Common myeloid progenitor, CD34-positive (primary cell): ENCODE measurements at regions not wholly inside any gene's neighbourhood (a gene's known extent, or its start where the extent isn't known, plus 50 kb on each side); places are given as distances from the start of the nearest gene placed in this dataset.

Source experiments
- CTCF ChIA-PET: fragments of 350-600 bp; sonication (Branson Sonifier 250); formaldehyde crosslinking; loops from one replicate; lab custom pipeline; 2021; ENCODE audit warnings: antibody characterized with exemption; lab: Charles Lee
- POLR2A ChIA-PET: fragments of 350-600 bp; sonication (Branson Sonifier 250); formaldehyde crosslinking; loops from one replicate; lab custom pipeline; 2021; ENCODE audit warnings: antibody characterized with exemption; lab: Charles Lee
- DNase-seq, 3 donors: peaks; one replicate each; pipeline versions ENCODE4 v3.0.0 to v3.0.0-alpha.2; 2013
- H3K27ac ChIP-seq, 2 experiments: 1 replicate in 1 of 2; 2 replicates in 1 of 2; pipeline ENCODE4 v1.7.0; 2013; ENCODE audit warnings: inconsistent platforms in 2 of 2, low read length in 2 of 2, mild to moderate bottlenecking in 2 of 2, low read depth in 1 of 2, moderate library complexity in 1 of 2; ENCODE audit not compliant: severe bottlenecking in 2 of 2, insufficient read depth in 1 of 2, poor library complexity in 1 of 2
- H3K27me3 ChIP-seq, 5 experiments: replicated peaks in 2 of 5; 1 replicate in 3 of 5; 2 replicates in 2 of 5; pipeline versions ENCODE4 v1.6.1 to v1.7.0; 2013; ENCODE audit warnings: low read length in 4 of 5, mild to moderate bottlenecking in 2 of 5, moderate library complexity in 2 of 5, inconsistent platforms in 1 of 5; ENCODE audit not compliant: insufficient read depth in 5 of 5, control insufficient read depth in 4 of 5
- H3K36me3 ChIP-seq, 4 experiments: 1 replicate in 2 of 4; 2 replicates in 2 of 4; pipeline versions ENCODE4 v1.6.1 to v1.7.0; 2013; ENCODE audit warnings: low read length in 3 of 4, control low read depth in 1 of 4, mild to moderate bottlenecking in 1 of 4; ENCODE audit not compliant: control insufficient read depth in 4 of 4, insufficient read depth in 4 of 4
- H3K4me1 ChIP-seq, 4 experiments: 1 replicate in 3 of 4; 2 replicates in 1 of 4; pipeline versions ENCODE4 v1.6.1 to v1.7.1; 2013; ENCODE audit warnings: low read length in 3 of 4, mild to moderate bottlenecking in 3 of 4, control low read depth in 1 of 4, inconsistent platforms in 1 of 4, moderate library complexity in 1 of 4; ENCODE audit not compliant: control insufficient read depth in 4 of 4, insufficient read depth in 4 of 4; ENCODE audit errors: control extremely low read depth in 1 of 4
- H3K4me3 ChIP-seq, 7 experiments: 1 replicate in 4 of 7; 2 replicates in 3 of 7; pipeline versions ENCODE4 v1.5.1 to v1.7.0; 2013; ENCODE audit warnings: mild to moderate bottlenecking in 7 of 7, low read length in 6 of 7, moderate library complexity in 6 of 7, inconsistent platforms in 2 of 7, low read depth in 2 of 7, control low read depth in 1 of 7; ENCODE audit not compliant: insufficient read depth in 4 of 7, control insufficient read depth in 1 of 7; ENCODE audit errors: extremely low read depth in 1 of 7
- H3K9me3 ChIP-seq, 5 experiments: 1 replicate in 4 of 5; 2 replicates in 1 of 5; pipeline versions ENCODE4 v1.6.1 to v1.7.1; 2013; ENCODE audit warnings: low read length in 4 of 5, mild to moderate bottlenecking in 2 of 5, inconsistent platforms in 1 of 5, low read depth in 1 of 5, moderate library complexity in 1 of 5; ENCODE audit not compliant: control insufficient read depth in 4 of 5, insufficient read depth in 2 of 5; ENCODE audit errors: control extremely low read depth in 1 of 5
- WGBS: methylation state at CpG from one replicate; pipeline ENCODE4 v1.1.5; 2013; ENCODE audit not compliant: insufficient coverage; 5-methylcytosine and 5-hydroxymethylcytosine counted together

GRCh38 chr4:180430283-180430682 lies 1812.9 kb upstream of the TENM3 start:
- POLR2A ChIA-PET: no interaction called here
- H3K27ac ChIP-seq: no peak overlapping the region
- CTCF ChIA-PET: interaction anchor here (0.7 kb wide), 1 partner anchor 19 kb away, joined by 3 read pairs; no protein-coding TSS in a partner anchor
- no peaks in the 10 kb centered on the region for H3K36me3 ChIP-seq
- no peaks in the 10 kb centered on the region for H3K27me3 ChIP-seq
- 100% methylated on average over 4 of the region's 7 CpGs for WGBS
- H3K9me3 ChIP-seq: no peaks in the 10 kb centered on the region
- DNase-seq: no peak
- H3K4me3 ChIP-seq: no peak overlapping the region
- H3K4me1 ChIP-seq: peaks cover 4 to 12% (median 11%) of the 10 kb centered on the region in 4 experiments

GRCh38 chr4:180434131-180434895 lies 1808.9 kb upstream of the TENM3 start:
- H3K9me3 ChIP-seq: no peaks in the 10 kb centered on the region
- H3K4me3 ChIP-seq: peak overlapping the region in 1 of 7 experiments; percentile 55
- ChIA-PET CTCF (interaction anchor here (0.8 kb wide), 1 partner anchor 17 kb away, joined by 3 read pairs; no protein-coding TSS in a partner anchor), POLR2A (no interaction called here)
- no peaks in the 10 kb centered on the region for H3K27me3 ChIP-seq
- WGBS: no CpG with 5 or more reads among the region's 3 CpGs
- no peaks in the 10 kb centered on the region for H3K36me3 ChIP-seq
- DNase-seq: peak in 2 of 3 donors; percentile 49 to 65
- H3K4me1 ChIP-seq: peaks cover 21 to 35% (median 30%) of the 10 kb centered on the region in 4 experiments
- H3K27ac ChIP-seq: no peak overlapping the region

- no peaks in the 10 kb centered on the region for H3K9me3 ChIP-seq
- ChIA-PET CTCF (no interaction called here), POLR2A (no interaction called here)
- no peaks in the 10 kb centered on the region for H3K27me3 ChIP-seq
- DNase-seq: no peak
- H3K4me3 ChIP-seq: no peak overlapping the region
- H3K27ac ChIP-seq: no peak overlapping the region
- no peaks in the 10 kb centered on the region for H3K36me3 ChIP-seq
- peaks cover 21 to 35% (median 30%) of the 10 kb centered on the region in 4 experiments for H3K4me1 ChIP-seq
- no CpG with 5 or more reads among the region's 1 CpG for WGBS
Measured at GRCh38 chr4:180436361-180436760, 1806.8 kb upstream of the TENM3 start.

GRCh38 chr4:180437601-180438000 lies 1805.6 kb upstream of the TENM3 start:
- no peak overlapping the region for H3K27ac ChIP-seq
- DNase-seq: peak; percentile 74 to 93 (median 85)
- POLR2A ChIA-PET: no interaction called here
- H3K9me3 ChIP-seq: no peaks in the 10 kb centered on the region
- 31% methylated on average over 2 of the region's 5 CpGs for WGBS
- no peaks in the 10 kb centered on the region for H3K36me3 ChIP-seq
- peaks cover 21 to 35% (median 30%) of the 10 kb centered on the region in 4 experiments for H3K4me1 ChIP-seq
- CTCF ChIA-PET: interaction anchor here (0.6 to 0.9 kb wide), 3 partner anchors 14 to 380 kb away, joined by 3 read pairs; no protein-coding TSS in a partner anchor
- H3K4me3 ChIP-seq: peak overlapping the region in 5 of 7 experiments; percentile 2 to 68 (median 49)
- H3K27me3 ChIP-seq: no peaks in the 10 kb centered on the region

- CTCF ChIA-PET: interaction anchor here (1.1 kb wide), 1 partner anchor 209 kb away, joined by 3 read pairs; no protein-coding TSS in a partner anchor
- no peak for DNase-seq
Measured at GRCh38 chr4:180448306-180448705, 1794.9 kb upstream of the TENM3 start.

GRCh38 chr4:180449395-180449956 lies 1793.7 kb upstream of the TENM3 start:
- WGBS: no CpG with 5 or more reads among the region's 6 CpGs
- ChIA-PET CTCF (interaction anchor here (0.7 to 2.1 kb wide), 7 partner anchors 9 to 216 kb away, joined by 3 to 13 read pairs (median 3); no protein-coding TSS in a partner anchor), POLR2A (no interaction called here)
- no peaks in the 10 kb centered on the region for H3K27me3 ChIP-seq
- no peaks in the 10 kb centered on the region for H3K9me3 ChIP-seq
- peak; percentile 27 to 61 (median 45) for DNase-seq
- no peaks in the 10 kb centered on the region for H3K36me3 ChIP-seq
- H3K4me1 ChIP-seq: no peaks in the 10 kb centered on the region
- H3K4me3 ChIP-seq: no peak overlapping the region
- H3K27ac ChIP-seq: no peak overlapping the region

More at GRCh38 chr4:180448306-180448705, 1794.9 kb upstream of the TENM3 start:
- 83% methylated on average over 1 of the region's 1 CpG for WGBS
- Histone ChIP-seq H3K27ac (no peak overlapping the region), H3K36me3 (no peaks in the 10 kb centered on the region), H3K27me3 (no peaks in the 10 kb centered on the region), H3K9me3 (no peaks in the 10 kb centered on the region), H3K4me3 (no peak overlapping the region), H3K4me1 (no peaks in the 10 kb centered on the region)
- POLR2A ChIA-PET: no interaction called here

GRCh38 chr4:180455226-180455625 lies 1788.0 kb upstream of the TENM3 start:
- Histone ChIP-seq H3K27ac (no peak overlapping the region), H3K27me3 (no peaks in the 10 kb centered on the region), H3K36me3 (no peaks in the 10 kb centered on the region), H3K9me3 (no peaks in the 10 kb centered on the region), H3K4me1 (no peaks in the 10 kb centered on the region), H3K4me3 (no peak overlapping the region)
- no peak for DNase-seq
- ChIA-PET CTCF (no interaction called here), POLR2A (no interaction called here)
- 100% methylated on average over 1 of the region's 3 CpGs for WGBS
